Fibroblast of the aortic adventitia (primary cell): ENCODE measurements at regions not wholly inside any gene's neighbourhood (a gene's known extent, or its start where the extent isn't known, plus 50 kb on each side); places are given as distances from the start of the nearest gene placed in this dataset.
"Not testable (repeated sequence)": the region's sequence is repeated elsewhere in the genome, so short reads cannot be mapped to it uniquely, and the experiment has no call there.

Experiments used
- DNase-seq: peaks from one replicate; pipeline ENCODE4 v3.0.0-alpha.2; 2010; ENCODE audit warnings: low read depth
- H3K4me3 ChIP-seq: 2 replicates; pipeline ENCODE4 v1.5.1; 2011; ENCODE audit warnings: low read depth, mild to moderate bottlenecking, control low read depth, low read length, moderate library complexity
- TF ChIP-seq, protein P1 (sequence below): IDR thresholded peaks from 2 replicates; pipeline ENCODE4 v1.5.1; 2011; ENCODE audit warnings: mild to moderate bottlenecking, low read length, control low read depth, inconsistent platforms; ENCODE audit not compliant: insufficient read depth

DNA sequence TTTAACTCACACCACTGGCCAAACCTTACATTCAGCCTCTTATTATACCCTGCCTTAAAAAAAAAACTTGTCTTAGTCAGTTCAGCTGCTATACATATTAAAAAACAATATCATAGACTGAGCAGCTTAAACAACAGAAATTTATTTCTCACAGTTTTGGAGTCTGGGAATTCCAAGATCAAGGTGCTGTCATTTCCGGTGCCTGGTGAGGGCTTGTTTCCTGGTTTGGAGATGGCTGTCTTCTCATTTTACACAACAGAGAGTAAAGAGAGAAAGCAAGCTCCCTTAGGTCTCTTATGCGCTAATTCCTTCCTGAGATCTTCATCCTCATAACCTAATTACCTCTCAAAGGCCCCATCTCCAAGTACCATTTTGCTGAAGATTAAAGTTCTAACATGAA lies 769.2 kb downstream of the DIAPH3 start:
- TF ChIP-seq, protein P1, sequence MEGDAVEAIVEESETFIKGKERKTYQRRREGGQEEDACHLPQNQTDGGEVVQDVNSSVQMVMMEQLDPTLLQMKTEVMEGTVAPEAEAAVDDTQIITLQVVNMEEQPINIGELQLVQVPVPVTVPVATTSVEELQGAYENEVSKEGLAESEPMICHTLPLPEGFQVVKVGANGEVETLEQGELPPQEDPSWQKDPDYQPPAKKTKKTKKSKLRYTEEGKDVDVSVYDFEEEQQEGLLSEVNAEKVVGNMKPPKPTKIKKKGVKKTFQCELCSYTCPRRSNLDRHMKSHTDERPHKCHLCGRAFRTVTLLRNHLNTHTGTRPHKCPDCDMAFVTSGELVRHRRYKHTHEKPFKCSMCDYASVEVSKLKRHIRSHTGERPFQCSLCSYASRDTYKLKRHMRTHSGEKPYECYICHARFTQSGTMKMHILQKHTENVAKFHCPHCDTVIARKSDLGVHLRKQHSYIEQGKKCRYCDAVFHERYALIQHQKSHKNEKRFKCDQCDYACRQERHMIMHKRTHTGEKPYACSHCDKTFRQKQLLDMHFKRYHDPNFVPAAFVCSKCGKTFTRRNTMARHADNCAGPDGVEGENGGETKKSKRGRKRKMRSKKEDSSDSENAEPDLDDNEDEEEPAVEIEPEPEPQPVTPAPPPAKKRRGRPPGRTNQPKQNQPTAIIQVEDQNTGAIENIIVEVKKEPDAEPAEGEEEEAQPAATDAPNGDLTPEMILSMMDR, result no peak
- no peak for DNase-seq

DNA sequence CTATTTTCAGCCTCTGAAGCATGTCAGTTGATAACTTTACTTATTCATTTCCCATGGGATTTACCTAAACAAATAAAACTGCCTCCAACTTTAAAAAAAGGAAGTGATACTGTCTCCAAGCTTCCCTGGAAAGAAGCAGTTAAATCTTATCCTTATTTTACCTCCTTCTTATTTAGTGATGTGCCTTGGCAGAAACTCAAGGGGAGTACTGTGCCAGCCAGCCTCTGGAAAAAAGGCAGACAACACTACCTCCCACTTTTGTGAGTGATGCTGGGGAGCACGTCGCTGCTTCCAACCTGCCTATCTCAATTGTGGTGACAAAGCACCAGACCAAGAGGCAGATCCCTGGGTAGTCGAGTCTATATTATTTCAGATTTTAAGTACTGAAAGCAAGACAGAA lies 765.6 kb downstream of the DIAPH3 start:
- no peak overlapping the region for H3K4me3 ChIP-seq
- TF ChIP-seq, protein P1, result no peak
- DNase-seq, result peak; percentile 2

More for the DNA sequence above, 769.2 kb downstream of the DIAPH3 start:
- no peak overlapping the region for H3K4me3 ChIP-seq

DNA sequence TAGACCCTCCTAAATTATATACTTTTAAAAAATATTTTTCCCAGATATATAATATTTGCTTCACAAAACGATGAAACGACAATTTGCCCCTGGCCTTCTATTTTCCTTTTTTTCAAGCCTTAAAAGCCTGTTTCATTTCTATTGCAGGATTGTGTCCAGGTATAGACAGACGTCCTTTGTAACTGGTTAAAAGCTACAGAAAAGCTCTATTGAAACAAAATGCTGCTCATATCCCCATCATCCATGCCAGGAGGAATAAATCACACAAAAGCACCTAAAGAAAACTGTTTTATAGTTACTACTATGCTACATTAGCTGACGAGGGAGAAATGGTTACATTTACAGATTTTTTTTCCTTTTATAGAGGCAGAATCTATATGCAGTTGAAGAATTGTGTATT lies 765.1 kb downstream of the DIAPH3 start:
- no peak overlapping the region for H3K4me3 ChIP-seq
- DNase-seq, result no peak
- TF ChIP-seq, protein P1, result no peak

DNA sequence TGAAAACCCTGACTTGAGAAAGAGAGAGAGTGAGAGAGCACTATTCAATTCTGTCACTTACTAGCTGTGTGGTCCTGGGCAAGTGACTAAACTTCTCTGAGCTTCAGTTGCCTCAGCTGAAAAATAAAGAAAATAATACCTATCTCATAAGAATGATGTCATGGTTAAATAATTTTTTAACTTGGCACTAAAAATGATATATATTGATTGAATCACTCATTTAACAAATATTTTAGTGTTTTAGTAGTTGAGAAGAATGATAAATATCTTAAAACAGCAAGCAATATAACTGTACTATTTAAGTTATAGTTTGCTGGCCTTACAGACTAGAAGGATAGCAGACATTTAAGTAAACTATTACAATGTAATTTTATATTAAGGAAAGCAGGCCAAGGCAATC lies 764.2 kb downstream of the DIAPH3 start:
- no peak for DNase-seq
- H3K4me3 ChIP-seq, result no peak overlapping the region
- TF ChIP-seq, protein P1, result no peak

DNA sequence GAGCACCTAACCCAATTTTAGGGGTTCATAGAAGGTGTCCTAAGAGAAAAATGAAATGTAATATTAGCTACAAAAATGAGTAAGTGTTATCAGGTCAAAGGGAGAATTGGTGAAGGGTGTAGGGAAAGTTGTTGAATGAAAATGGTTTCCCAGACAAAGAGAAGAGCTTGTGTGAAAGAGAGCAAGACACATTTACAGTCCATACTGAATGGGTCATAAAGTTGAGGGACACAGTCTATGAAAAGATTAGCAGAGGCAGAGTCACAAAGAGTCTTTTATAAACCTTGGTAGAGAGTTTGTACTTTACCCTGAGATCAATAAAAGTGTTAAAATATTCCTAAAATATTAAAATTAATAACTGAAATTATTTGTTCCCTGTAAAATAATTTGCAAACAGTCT lies 759.4 kb downstream of the DIAPH3 start:
- H3K4me3 ChIP-seq, result no peak overlapping the region
- TF ChIP-seq, protein P1, result no peak
- no peak for DNase-seq

DNA sequence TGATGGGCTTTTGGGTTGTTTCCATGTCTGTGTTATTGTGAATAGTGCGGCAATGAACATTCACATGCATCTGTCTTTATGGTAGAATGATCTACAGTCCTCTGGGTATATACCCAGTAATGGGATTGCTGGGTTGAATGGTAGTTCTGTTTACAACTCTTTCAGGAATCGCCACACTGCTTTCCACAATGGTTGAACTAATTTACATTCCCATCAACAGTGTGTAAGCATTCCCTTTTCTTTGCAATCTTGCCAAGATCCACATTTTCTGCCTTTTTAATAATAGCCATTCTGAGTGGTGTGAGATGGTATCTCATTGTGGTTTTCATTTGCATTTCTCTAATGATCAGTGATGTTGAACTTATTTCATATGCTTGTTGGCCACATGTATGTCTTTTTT lies 756.5 kb downstream of the DIAPH3 start:
- H3K4me3 ChIP-seq, DNase-seq: not testable (repeated sequence)

DNA sequence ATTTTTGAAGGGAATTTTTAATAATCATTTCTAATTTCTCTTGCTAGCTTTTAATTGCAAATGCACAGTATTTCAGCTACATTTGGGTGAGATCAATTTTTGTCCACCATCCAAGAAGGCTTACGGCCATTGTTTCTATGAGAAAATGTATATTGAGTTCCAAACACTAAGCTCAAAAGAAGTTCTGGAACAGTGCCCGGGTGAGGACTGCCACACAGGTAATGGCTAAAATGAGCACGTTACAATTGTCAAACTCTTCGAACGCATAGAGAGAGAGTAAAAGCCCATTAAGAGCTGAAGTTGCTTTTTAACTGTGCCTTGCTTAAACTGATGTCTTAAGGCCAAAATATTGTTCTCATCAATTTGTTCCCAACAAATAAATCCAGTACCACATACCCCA lies 755.0 kb downstream of the DIAPH3 start:
- H3K4me3 ChIP-seq, result no peak overlapping the region
- TF ChIP-seq, protein P1, result no peak
- no peak for DNase-seq

DNA sequence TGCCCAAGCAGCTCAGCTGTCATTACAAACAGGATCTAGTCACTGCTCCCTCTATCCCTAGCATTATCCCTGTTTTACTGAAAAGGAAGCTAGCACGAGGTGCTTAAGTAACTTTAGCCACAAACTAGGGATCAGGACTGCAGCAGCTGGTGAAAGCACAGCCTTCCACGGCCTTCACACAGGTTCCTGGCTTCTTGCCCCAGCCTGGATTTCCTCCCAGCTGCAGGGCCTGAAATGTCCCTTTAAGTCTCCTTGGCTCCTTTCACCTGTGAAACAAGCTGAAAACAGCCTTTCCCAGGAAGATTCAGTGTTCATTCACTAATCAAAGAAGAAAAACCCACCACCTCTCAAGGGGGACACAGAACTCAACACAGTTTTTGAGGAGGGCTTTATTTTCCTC lies 754.5 kb downstream of the DIAPH3 start:
- DNase-seq, result no peak

More for the DNA sequence above, 754.5 kb downstream of the DIAPH3 start:
- TF ChIP-seq, protein P1, result no peak
- H3K4me3 ChIP-seq, result no peak overlapping the region
